ENCODE measurements at regions not wholly inside any gene's neighbourhood (a gene's known extent, or its start where the extent isn't known, plus 50 kb on each side); places are given as distances from the start of the nearest gene placed in this dataset.

DNA sequence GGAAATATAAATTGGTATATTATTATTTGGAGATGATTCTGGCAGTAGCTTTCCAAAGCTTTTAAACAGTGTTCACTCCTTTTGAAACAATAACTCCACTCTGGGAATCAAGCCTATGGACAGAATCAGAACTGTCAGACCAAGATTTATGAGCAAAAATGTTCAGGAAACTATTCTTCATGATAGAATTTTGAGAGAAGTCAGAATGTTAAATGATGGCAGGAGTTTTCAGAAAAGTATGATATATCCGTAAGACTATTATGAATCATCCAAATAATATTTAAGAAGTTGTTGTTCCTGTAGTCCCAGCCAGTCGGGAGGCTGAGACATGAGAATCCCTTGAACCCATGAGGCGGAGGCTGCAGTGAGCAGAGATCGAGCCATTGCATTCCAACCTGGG, 50.5 kb upstream of the ADGRG2 start:
- no peak for ATAC-seq
- DNase-seq (ENCODE audit: low spot score), result no peak
- intact Hi-C loops (cut with DNase I), result no loop called here

DNA sequence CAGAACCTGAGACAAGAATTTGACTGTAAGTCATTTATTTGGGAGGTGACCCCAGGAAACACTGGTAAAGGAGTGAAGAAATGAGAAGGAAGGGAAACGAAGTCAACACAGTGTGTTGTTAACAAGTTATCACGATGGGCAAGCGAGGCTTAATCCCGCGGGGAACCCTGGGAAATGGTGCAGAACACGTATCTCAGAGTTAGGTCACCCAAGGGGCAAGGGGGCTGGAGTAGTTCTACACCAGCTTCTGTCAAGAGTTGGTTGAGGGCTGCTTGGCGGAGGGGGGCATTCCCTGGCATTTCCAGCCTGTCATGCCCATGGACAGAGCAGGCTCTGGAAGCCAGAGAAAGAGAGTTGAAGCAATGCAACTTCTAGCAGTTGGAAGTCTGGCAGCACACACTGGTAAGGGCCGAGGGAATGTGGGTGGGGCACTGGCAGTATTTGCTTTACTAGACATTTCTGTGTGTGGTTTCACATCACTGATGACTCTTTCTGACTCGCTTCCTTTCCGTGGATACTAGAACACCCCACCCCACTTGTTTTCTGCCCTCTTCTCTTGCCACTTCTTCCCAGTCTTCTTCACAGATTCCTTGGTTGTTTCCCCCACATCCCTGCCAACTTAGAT, 52.2 kb upstream of the ADGRG2 start:
- DNase-seq (ENCODE audit: low spot score) (no peak), ATAC-seq (peak; percentile 86)
- intact Hi-C loops (cut with DNase I), result no loop called here

DNA sequence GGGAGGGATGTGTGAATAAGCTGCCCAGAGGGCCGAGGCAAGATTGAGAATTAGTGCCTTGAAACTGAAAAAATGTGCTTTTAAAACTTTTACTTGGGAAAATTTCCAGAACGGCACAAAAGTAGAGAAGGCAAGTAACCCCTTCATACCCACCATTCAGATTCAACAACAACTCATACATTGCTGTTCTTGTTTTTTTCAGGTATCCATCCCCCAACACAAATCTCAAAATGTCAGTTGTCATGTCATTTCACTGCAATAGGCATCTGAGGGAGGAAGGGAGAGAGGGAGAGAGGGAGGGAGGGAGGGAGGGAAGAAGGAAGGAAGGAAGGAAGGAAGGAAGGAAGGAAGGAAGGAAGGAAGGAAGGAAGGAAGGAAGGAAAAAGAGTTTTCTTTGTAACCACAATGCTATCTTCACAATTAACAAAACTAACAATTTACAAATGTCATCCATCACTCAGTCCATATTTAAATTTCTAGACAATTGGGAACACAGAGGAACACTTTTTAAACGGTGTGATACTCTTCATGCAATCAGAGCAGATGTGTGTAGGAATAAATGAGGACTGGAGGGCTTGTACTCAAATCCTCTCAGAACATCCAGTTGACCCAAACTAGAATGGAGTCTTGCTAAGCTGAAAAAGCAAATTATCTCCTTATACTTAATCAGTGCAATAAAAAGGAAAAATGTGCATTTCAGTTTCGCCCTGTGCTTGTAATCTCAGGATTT, 54.8 kb upstream of the ADGRG2 start:
- intact Hi-C loops (cut with DNase I), result no loop called here
- ATAC-seq (no peak), DNase-seq (ENCODE audit: low spot score) (no peak)

DNA sequence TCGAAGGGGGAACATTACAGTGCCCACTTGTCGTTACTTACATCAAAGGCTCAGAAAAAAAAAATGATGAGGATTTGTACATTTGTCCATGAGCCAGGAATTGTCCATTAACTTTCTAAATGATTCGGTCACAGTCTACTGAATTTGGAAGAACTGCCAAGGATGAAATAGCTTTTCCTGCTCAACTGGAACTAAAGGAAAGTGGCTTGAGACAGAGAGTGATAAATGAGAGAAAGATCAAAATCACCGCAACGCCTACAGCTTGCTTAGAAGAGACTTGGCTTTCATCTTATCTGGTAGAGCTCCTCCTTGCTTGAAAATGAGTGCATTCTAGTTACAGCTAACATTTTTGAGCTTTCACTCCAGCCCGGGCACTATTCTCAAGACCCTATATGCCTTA, 55.5 kb upstream of the ADGRG2 start:
- ATAC-seq, result no peak
- intact Hi-C loops (cut with DNase I), result no loop called here
- DNase-seq (ENCODE audit: low spot score), result no peak

DNA sequence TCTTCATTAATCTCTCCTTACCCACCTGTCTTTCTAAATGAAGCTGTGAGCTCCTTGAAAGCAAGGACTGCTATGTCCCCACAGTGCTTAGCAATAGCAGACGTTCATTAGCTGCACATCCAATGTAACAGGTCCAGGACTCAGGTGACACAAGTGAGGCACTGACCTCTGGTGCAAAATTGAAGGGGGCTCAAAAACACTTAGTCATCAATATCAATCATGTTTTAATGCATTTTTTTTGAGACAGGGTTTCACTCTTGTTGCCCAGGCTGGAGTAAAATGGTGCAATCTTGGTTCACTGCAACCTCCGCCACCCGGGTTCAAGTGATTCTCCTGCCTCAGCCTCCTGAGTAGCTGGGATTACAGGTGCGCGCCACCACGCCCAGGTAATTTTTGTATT, 56.1 kb upstream of the ADGRG2 start:
- intact Hi-C loops (cut with DNase I), result no loop called here
- no peak for DNase-seq (ENCODE audit: low spot score)
- no peak for ATAC-seq

DNA sequence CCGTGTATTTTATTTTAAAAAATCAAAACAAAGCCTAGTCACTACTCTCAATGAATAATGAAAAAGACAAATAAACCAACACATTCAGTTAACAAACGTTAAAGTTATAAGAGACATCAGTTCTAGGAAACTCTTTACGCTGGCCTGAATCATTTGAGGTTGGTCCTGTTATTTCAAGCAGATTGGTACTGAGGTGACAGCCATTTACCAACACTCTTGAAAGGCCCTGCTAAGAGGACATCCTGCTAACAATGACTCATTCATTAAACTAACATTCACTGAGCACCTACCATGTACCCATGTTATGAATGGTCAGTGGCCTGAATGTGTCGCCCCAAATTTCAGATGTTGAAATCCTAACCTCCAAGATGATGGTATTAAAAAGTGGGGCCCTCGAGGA, 57.1 kb upstream of the ADGRG2 start:
- intact Hi-C loops (cut with DNase I), result no loop called here
- no peak for ATAC-seq
- DNase-seq (ENCODE audit: low spot score), result no peak

DNA sequence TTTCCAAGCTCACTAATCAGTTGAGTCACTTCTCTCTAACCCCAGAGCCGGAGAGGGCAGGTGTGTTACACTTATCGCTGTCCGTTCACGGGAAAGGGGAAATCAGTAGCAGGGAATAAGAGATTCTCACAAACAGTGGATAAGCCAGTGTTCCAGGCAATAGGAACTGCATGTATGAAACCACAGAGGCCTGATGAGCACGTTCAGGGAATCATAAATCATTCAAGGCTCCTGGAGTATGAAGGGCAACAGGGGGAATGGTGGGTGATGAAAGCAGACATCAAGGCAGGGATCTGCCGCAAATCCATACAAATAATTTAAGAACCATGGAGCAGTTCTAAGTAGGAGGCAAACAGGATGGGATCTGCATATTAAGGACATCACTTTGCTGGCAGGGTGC, 59.1 kb upstream of the ADGRG2 start:
- intact Hi-C loops (cut with DNase I), result no loop called here
- ATAC-seq (no peak), DNase-seq (ENCODE audit: low spot score) (no peak)

DNA sequence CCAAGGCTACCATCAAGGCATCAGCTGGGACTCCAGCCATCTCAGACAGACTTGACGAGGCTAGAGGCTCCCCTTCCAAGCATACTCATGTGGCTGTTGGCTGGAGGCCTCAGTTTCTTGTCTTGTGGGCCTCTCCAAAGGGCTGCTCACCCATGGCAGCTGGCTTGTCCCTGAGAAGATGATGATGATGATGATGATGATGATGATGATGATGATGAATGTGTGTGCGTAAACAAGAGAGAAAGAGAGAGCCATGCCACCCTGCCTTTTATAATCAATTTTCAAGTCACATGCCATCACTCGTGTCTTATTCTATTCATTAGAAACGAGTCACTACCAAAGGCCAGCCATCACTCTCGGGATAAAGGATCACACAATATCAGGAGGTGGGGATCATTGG, 60.5 kb upstream of the ADGRG2 start:
- ATAC-seq, result no peak
- DNase-seq (ENCODE audit: low spot score), result no peak
- intact Hi-C loops (cut with DNase I), result no loop called here

DNA sequence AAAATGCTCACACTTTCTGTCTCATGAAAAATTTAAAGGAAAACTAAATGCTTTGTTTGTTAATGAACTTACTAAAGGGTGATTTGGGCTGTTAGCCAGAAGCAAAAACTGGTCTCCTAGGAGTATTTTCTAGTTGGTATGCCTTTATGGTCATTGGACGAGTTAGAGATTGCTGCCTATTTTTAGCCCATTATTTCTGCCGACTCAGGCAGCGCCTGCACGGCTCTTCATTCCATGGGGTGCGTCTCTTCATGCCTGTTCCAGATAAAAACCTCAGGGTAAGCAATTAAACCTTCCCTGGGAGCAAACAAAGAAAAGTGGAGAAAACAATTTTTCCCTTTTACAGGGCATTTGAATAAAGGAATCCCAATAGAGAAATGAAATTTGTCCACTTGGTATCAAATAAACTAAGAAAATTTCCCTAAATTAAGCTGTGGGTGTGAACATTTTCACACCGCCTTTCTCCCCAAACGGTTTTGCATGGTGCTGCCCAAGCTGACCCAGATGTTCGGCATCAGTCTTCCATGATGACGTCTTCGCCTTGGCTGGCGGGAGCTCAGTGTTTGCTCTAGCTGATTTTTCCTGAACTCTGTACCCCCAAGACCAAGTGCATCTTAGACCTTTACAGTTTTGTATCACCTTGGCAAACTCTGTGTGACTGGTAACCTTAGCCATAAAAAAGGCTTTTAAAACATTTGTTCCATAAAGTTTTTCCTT, 61.7 kb upstream of the ADGRG2 start:
- intact Hi-C loops (cut with DNase I), result no loop called here
- DNase-seq (ENCODE audit: low spot score) (no peak), ATAC-seq (peak; percentile 86)

DNA sequence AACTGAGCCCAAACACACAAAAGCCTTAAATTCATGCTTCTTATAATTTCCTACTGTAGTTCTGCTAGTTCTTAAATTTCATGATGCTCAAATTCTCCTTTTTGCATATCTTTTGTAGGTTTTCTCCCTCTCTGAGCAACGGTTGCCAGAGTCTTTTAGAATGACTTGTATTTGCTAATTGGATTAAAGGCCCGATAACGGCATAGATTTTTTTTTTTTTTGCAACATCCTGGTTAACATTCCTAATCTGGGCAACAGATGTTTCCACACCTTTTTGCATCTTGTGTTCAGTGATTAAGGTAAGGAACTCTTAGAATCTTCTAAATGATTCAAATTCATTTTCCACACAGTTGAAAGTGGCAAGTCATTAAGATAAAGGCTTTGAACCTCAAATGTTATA, 66.3 kb upstream of the ADGRG2 start:
- intact Hi-C loops (cut with DNase I), result no loop called here
- no peak for DNase-seq (ENCODE audit: low spot score)
- no peak for ATAC-seq

DNA sequence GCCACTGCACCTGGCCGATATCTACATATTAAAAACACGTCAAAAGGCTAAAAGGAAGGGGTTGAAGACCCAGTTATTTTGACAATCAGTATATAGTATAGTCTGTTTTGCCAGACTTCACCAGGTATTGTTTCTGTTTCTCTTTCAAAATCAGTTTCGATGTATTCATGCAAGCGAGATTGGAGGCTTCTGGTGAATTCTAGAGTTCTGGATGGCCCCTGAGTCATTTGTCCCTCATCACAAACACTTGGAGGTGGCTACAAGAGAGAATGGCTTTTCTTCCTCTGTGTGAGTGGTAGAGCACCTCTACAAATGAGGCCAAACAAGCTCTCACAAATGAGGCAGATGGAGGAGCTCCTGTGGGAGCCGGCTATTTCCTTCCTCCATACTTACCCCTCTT, 68.6 kb upstream of the ADGRG2 start:
- intact Hi-C loops (cut with DNase I), result no loop called here
- DNase-seq (ENCODE audit: low spot score), result no peak
- ATAC-seq, result no peak

DNA sequence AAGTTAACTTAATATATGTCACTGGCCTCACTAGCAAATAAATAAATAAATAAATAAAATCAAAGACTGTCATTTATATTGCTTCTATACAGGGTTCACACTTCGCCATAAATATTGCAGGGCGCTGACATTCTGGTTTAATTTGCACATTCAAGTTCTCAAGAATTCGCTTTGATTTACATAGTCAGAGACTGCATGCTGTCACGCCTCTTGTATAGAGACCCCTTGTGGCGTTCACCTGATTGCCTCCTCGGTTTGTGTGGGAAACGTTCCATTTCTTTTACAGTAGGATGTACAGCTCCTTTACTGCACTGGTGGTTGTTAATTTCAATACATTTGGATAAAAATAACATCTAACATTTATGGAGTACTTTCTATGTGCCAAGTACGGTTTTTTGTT, 71.3 kb upstream of the ADGRG2 start:
- intact Hi-C loops (cut with DNase I), result no loop called here
- no peak for ATAC-seq
- no peak for DNase-seq (ENCODE audit: low spot score)

DNA sequence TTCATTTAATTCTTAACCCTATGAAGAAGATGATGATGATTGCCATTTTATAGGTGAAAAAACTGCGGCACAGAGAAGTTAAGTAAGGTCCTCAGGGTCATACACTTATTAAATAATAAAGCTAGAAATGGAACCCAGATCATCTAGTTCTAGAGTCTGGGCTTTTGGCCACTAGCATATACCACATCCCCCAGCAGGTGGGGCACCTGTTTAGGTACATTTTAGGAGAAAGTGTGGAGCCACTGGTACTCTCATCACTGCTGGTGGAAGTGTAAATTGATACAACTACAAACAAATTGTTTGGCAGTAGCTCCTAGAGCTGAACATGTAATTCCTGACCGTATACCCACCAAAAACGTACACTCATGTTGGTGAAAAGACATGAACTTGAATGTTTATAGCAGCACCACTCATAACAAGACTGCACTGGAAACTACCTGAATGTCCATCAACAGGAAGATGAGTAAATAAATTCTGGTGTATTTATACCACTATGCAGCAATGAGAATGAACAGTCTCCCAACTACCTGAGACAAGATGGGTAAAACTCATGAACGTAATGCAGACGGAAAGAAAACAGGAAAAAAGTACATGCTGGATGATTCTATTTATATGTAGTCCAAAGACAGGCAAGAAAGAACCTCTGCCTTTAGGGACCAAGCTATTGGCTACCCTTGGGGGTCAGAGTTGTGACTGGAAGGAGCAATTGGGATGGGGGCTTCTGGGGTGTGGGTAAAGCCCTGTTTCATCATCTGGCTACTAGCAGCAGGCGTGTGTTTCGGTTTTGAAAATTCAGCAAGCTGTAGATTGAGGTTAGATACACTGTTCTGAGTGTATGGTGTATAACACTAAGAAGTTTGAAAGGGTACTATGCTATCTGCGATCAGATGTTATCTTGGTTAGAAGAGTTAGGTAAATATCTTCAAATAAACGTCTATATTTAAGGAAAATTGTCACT, 72.3 kb upstream of the ADGRG2 start:
- no peak for ATAC-seq
- intact Hi-C loops (cut with DNase I), result no loop called here
- no peak for DNase-seq (ENCODE audit: low spot score)

DNA sequence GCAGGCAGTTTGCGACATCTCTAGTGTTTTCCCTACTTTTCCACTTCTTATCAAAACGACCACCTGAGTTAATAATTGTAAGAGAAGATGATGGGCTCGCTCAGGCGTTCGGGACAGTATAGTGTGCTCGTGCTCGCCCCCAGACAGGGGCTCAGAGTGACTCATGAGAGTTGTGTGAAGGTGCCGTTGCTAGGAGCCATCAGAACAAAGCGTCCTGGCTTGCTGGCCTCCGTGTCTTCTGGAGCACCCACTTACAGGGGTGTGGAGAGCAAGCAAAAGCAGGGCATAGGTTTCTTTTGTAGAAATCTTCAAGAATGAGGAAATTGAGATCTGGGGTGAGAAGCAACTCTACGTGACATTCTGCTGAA, 73.0 kb upstream of the ADGRG2 start:
- DNase-seq (ENCODE audit: low spot score) (no peak), ATAC-seq (no peak)
- intact Hi-C loops (cut with DNase I), result no loop called here

DNA sequence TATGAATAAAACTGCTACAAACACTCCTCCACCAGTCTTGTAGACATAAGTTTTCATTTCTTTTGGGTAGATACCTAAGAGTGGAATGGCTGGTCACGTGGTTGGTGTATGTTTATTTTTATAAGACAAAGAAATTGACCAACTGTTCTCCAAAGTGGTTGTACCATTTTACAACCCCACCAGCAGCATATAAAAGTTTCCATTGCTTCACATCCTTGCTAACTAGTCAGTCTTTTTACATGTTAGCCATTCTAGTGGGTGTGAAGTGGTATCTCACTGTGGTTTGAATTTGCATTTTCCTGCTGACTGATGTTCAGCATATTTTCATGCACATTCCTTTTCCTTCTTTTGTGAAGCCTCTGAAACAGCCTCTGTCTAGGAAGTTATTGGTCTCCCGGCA, 76.2 kb upstream of the ADGRG2 start:
- DNase-seq (ENCODE audit: low spot score) (no peak), ATAC-seq (no peak)
- intact Hi-C loops (cut with DNase I), result no loop called here

DNA sequence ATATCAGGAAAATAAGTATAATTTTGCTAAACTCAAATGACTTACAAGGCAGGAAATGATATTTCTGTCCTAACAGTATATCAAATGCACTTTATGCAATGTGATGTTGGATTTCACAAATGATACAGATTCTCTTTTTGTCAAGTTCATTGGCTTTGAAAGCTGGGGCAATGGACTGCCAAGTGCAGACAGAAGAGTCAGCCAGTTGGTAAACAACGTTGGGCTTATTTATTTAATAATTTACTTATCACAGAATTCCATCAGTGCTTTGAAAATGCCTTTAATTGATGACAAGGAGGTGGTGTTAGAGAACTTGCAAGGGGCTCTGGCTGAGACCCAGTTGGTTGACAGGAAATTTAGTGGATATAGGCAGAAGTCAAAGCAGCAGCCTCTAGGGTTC, 79.9 kb upstream of the ADGRG2 start:
- ATAC-seq (no peak), DNase-seq (ENCODE audit: low spot score) (no peak)
- intact Hi-C loops (cut with DNase I), result no loop called here

DNA sequence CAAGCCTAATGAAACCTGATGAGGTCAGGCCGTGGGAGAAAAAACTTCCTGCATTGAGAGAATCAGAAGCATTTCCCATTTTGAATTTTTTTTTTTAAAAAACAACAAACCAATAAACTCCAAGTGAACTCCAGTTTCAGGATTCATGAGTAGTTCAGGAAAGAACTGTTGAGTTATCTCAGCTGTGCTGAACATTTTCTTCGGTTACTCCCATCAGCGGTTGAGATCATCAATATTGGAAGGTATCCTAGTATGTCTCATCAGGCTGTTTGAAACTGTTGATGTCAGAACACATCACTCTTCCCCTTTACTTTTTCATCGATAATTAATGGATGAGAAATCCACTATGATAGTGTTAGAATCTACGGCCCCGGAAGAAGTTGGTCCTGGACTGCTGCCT, 82.4 kb upstream of the ADGRG2 start:
- ATAC-seq (peak; percentile 46), DNase-seq (ENCODE audit: low spot score) (no peak)
- intact Hi-C loops (cut with DNase I), result no loop called here

DNA sequence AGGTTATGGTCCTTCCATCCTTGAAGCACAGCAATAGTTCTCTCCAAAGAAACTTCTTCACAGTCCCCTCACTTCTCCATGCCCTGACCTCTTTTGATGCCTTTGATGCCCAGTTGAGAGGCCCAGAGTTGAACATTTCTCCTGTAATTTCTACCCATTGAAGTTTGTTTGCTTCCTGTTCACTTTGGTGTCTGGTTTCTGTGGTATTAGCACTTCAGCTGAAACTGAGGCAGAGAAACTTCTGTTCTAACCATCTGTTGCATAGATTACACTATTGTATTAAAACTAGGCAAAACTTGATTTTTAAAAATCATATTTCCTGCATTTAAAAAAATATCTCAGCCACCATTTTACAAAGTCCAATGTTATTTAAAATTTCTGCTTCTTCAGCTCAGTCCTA, 89.8 kb upstream of the ADGRG2 start:
- intact Hi-C loops (cut with DNase I), result no loop called here
- DNase-seq (ENCODE audit: low spot score) (no peak), ATAC-seq (no peak)

DNA sequence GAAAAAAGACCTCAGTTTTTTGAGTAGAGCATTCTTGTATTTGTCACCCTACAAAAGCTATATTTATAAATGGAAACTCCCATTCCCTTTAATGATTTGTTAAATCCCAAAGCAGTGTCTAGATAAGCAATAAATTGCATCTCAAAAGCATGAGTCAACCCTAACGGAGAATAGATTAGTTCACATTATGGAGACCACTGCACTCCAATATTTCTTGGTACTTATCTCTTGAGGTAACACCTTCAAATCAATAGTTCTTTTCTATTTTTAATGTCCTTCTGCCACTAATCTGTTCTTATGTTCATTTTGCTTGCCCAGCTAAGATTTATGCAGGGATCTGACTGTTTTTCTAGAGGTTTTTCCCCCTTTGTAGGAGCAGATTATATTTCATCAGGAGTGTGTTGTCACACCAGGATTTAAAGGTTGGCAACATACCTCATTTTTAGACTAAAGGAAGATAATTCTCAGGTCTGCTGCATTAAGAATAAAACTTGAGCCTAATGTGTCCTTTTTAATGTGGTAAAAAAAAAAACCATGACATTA, 91.4 kb upstream of the ADGRG2 start:
- ATAC-seq (no peak), DNase-seq (ENCODE audit: low spot score) (no peak)
- intact Hi-C loops (cut with DNase I), result no loop called here

Data from sciatic nerve (tissue), 2 donors.